Stimulated activated CD4-positive, alpha-beta T cell treated with anti-CD3 and anti-CD28 coated beads, Interleukin-15, amount 100 ng/mL, for 1 hour (primary cell): ENCODE measurements at regions not wholly inside any gene's neighbourhood (a gene's known extent, or its start where the extent isn't known, plus 50 kb on each side); places are given as distances from the start of the nearest gene placed in this dataset.
"Not testable (repeated sequence)": the region's sequence is repeated elsewhere in the genome, so short reads cannot be mapped to it uniquely, and the experiment has no call there.

ENCODE experiments used
- DNase-seq, 2 donors: peaks; one replicate each; pipeline ENCODE4 v3.0.0-alpha.2; 2020; ENCODE audit warnings: low read depth in 1 of 2, low spot score in 1 of 2

DNA sequence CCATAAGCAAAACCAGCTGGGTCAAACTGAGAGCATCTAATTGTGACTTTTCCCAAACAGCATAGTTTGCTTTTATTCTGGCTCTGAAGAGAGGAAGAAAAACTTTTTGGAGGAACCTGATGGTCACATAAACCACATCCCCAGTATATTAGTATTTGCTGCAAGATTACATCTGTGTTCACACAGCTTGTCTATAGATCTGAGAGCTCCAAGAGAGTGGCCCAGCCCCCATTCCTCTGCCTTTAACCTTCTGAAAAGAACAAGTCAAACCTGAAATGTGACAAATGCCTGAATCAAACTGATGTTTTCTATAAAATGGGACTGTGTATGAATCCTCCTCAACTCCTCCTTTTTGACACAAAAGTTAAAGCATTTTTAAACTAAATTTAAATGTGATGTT, 435.2 kb downstream of the ZNF479 start:
- DNase-seq, result not testable (repeated sequence)

DNA sequence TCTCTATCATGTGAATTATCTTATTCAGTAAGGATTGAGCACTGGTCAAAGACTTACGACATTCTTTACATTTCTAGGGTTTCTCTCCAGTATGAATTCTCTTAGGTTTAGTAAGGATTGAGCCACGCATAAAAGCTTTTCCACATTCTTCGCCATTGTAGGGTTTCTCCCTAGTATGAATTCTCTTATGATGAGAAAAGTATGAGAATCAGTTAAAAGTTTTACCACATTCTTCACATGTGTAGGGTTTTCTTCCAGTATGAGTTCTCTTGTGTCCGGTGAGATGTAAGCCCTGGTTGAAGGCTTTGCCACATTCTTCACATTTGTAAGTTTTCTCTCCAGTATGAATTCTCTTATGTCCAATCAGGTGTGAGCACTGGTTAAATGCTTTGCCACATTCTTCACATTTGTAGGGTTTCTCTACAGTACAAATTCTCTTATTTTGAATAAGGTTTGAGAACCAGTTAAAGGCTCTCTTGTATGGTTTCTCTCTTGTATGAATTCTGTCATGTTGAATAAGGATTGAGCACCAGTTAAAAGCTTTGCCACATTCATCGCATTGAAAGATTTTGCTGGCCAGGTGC, 445.9 kb downstream of the ZNF479 start:
- DNase-seq, result no peak

DNA sequence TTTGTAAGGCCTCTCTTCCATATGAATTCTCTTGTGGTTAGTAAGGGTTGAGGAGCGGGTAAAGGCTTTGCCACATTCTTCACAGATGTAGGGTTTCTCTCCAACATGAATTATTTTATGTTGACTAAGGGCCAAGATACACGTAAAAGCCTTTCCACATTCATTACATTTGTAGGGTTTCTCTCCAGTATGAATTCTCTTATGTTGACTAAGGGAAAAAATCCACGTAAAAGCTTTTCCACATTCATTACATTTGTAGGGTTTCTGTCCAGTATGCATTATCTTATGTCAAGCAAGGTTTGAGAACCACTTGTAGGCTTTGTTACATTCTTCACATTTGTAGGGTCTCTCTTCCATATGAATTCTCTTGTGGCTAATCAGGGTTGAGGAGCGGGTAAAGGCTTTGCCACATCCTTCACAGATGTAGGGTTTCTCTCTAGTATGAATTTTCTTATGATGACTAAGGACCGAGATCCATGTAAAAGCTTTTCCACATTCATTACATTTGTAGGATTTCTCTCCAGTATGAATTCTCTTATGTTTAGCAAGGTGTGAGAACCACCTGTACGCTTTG, 493.0 kb downstream of the ZNF479 start:
- no peak for DNase-seq

DNA sequence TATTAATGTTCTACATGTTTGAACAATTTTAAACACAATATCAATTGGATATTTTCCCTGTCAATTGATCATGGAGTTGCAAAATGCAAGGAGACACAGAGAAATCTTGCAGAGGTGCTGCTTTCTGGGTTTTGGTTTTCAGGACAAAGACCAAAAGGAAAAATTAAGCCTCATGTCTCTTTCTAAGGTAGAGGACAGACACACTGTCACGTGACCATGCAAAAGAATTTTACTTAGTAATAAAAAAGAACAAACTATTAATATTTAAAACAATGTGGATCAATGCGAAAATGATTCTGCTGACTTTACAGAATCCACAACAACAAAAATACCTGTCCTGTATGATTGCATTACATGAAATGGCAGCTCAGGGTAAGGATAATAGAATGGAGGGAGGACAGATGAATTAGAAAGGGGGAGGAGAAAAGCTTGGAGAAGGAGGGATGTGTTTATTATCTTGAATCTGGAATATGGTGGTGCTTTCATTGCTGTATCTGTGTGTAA, 493.7 kb upstream of the NUPR2 start:
- no peak for DNase-seq

DNA sequence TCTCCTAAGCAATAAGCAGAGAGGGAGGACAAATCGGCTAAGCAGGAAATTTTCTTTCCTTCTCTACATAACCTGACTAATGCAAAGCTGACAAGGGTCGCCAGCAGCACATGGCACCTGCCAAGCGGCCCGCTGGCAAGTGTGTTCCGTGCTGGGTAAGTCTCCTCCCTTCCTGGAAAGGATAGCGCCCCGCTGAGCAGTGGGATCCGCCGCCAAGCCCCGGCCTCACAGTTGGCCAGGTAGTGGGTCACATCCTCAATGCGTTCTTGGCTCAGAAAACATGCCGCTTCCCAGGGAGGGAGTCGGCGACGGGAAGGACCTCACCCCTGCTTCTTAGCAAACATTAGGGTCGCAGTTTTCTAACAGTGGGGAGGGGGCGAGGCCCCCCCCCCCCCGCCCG, 488.9 kb upstream of the NUPR2 start:
- DNase-seq, result no peak

DNA sequence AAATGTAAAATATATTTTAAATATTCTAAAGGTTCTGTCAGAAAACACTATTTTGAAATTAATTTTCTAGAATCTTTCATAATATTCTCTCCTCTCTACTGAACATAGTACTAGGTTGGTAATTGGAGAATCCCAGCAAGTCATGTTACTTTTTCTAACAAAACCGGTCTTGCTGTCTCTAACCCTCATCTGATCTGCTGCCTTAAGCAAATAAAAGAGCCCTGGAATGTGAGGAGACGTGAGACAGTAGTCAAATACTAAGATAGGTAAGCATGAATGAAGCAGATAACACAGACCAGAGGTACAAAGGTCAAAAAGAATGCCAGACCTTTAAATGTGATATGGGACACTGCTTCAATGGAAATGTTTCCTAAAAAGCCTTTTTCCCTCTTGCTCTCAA, 462.4 kb upstream of the NUPR2 start:
- no peak for DNase-seq

DNA sequence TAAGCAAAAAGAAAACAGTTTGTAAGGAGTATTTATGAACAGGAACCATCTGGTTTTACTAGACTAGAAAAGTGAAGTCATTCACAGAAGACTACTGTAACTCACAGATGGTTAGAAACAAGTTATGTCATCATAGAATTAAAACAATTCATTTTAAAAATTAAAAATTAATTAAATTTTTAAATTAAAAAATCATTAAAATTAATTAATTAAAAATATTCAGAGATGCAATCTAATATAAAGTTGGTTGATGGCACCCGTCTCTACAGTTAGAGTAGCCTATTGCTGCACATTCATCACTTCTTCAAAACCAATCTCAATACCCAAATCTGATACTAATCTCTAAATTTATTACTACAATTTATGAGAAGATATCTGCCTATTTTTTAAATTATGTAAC, 454.8 kb upstream of the NUPR2 start:
- no peak for DNase-seq

DNA sequence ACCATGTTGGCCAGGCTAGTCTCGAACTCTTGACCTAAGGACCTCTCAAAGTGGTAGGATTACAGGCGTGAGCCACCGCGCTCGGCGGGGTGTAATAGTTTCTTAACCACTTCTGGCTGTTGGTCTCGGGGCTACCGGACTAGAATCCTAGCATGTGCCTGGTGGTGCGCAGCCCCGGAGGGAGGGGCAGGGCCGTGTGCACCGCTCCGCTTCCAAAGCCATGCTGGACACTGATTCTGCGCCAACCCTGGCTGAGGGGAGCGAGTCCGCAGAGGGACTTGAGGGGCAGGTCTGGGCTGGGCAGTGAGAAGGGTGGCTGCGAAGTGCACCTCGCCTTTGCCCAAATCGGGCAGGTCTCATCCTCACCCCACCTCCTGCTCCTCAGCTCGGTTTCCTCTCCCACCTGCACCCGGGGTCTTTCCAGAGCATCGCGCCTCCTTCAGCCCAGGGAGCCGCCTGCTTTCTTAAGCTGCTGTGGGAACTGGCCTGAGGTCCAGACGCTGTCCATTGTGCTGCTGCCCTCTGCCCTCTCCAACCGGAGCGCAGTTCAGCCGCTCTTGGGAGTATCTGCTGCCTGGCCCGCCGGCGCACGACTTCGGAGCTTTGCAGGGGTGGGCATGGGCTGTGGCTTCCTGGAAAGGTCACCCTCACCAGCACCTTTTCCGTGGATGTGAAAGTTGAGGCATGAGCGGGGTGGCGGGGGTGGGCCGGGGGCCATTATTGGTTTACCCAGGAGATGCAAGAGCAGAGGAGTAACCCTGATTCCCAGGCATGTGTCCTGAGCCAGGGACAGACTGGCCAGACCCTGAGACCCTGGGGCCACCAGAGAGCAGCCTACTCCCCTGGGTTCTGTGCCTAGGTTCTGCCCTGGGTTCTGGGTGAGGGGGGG, 422.6 kb upstream of the NUPR2 start:
- no peak for DNase-seq

DNA sequence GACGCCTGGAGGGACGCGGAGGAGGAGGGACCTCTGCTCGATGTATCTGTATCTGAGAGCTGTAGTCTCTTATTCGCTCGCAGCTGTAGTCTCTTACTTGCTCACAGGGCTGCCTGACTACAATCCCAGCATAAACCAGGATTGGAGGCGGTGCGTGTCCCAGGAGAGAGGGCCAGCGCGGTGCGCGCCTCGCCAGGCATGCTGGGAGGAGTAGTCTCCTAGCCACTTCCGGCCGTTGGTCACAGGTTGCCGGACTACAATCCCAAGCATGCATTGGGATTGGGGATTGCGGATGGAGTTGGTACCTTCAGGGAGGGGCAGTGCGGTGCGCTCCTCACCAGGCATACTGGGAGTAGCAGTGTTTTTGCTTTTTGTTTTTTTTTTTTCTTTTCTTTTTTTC, 421.7 kb upstream of the NUPR2 start:
- DNase-seq, result no peak

DNA sequence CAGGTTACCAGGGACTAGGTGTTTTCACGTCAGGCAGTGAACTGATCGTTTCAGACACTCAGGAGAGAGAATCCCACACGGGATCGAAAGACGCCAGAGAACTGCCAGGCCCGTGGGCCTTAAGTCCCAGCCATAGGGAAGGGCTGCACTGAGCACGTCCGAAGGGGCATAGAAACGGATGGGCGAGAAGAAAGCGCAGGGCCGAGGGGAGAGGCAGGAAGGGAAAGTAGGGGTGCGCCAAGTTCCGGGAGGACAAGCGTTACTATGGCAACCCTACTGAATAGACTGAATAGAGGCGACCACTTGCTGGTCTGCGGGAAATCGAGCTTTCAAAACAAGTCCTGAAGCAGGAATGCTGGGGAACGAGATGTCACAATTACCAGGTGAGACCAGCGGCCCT, 421.3 kb upstream of the NUPR2 start:
- DNase-seq, result no peak

DNA sequence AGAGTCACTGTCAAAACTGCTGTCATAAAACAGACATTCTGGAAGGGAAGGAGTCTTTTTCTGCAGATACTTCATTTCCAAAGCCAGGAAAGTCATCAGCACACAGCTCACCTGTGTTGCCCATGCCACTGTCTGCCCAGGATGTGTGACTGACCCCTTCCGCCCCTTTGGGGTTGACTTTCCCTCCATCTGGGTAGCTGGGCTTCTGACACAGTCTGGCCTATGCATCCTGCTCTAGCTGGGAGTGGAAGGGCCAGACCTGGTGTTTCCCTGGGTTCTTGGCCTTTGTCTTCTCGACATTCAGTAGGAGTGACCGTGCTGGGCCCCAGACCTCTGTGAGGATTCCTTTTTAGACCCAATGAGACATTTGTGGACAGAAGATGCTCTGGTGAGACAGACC, 378.9 kb upstream of the NUPR2 start:
- DNase-seq, result no peak

DNA sequence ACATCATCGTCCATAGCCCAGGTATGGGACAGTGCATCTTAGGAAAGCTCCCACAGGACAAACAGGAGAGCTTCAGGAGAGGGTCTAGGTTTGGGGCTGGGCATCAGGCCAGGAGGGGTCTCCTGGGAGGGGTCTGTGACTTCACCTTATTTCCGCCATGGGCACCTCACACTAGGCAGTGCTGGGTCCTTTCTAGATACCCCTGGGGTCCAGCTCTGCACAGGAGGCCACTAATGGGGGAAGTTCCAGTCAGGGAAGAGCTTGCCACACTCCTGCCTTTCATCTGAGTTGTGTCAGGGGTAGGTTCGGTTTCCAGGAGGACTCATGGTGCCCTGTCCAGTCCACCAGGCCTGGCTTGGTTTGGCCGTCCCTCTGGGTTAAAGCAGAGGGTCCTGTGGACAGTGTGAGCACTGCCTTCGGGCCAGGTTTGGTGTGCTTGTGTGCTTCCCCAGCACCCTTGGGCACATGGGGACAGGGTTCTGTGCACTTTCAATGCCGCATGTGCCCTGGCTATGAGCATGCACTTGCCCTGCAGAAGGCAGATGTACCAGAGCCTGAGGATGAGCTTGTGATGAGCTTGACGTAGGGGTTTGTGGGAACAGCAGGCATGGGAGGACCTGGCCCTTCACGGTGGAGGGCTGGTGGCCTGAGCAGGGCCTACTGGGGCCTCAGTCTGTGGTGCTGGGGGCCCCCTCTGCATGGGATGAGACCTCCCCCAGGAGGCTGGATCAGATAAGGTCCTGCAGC, 377.7 kb upstream of the NUPR2 start:
- DNase-seq, result no peak

DNA sequence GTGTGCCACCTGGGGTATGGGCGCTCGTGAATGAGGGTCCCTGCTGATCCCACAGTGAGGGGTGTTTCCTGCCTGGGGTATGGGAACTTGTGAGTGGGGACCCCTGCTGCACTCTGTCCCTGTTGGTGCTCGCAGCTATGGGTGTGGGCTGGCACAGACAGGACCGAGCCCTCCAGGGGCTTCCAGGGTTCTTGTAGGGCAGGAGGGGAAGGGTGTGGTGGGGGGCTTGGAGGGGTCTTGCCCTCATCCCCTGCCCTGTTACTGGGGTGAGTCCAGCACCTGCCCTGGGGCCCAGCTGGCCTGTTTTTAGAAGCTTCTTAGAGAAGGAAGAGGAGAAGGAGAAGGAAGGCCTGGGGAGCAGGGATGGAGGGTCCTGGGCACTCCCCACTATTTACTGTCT, 377.0 kb upstream of the NUPR2 start:
- no peak for DNase-seq

DNA sequence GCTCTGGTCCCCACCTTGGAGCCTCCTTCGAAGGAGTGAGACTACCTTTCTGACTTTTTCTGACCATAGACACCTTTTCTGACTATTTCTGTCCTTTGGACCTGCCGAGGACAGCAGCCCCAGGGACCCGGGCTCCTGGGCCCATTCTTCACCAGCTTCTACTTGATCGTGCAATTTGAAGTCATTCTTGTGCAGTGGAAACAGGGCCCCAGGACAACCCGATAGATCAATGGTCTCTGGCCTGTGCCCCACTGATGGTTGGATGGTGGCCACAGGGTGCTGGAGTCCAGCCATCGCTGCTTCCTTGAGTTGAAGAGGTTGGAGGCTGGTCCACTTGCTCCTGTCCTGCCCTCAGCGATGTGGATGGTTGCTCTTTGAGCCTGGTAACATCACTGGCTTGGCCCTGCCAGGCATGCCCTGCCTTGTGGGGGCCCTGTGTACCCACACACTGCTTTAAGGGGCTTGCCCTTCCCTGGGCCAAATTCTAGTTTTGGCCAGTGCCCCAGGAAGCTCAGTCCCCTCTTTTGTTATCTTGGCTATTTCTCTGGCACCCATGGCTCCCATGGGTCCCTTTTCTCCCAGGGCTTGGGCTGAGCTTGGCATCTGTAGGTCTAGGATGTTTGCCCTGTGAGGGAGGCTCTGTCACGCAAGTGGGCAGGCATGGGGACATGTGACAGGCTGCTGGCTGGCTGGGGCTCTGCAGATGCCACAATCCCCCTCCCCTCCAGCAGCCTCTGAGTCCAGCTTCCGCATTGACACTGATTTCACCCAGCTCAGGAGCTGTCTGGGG, 375.6 kb upstream of the NUPR2 start:
- DNase-seq, result no peak

DNA sequence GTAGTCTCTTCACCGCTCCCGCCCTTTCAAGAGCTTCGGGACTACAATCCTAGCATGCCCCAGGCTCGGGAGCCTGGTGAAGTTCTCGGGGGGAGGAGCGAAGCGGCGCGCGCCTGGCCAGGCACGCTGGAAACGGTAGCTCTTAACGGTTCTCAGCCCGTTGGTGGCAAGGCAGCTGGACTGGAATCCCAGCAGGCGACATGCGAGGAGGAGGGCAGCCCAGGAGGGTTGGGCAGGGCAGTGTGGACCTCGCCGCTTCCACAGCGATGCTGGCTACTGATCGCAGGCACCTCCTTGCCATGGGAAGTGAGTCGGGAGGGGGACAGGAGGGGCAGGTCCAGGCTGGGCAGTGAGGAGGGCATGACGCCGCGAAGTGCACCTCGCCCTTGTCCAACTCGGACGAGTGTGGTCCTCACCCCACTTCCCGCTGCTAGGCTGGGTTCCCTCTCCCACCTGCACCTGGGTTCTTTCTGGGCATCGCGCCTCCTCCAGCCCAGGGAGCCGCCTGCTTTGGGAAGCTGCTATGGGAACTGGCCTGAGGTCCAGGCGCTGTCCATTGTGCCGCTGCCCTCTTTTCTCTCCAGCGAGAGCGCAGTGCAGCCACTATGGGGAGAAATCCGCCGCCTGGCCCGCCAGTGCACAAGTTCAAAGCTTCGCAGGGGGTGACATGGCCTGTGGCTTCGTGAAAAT, 367.8 kb upstream of the NUPR2 start:
- DNase-seq, result no peak

DNA sequence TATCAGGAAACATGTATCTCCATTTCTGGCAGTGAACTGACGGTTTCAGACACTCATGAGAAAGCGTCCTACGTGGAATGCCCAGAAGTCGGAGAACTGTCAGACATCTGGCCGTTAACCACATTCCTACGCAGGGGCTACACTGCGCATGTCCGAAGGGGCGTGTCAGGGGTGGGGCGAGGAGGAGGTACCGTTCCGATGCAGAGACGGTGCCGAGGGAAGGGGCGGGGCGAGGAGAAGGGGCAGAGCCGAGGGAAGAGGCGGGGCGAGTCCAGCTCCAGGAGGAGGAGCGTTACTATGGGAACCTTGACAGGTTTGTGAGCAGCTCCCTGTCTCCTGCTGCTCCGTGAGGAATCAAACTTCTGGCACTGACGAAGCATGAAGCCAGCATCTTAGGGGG, 366.9 kb upstream of the NUPR2 start:
- DNase-seq, result no peak

DNA sequence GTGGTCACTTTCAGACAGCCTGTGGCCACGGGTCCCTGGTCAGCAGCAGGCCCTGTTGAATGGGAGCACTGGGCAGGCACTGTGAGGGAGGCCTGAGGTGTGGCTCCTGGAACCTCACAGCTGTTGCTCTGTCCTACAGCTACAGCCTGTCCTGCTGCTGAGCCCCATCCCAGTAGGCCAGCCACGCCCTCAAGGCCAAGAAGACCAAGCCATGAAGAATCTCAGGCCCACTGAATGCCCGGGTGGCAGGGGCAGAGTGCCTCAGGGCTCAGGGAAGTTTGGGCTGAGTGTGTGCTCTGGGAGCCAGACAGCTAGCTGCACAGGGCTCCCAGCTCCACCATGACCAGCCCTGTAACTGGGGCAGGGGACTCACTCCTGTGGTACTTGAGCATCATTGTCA, 363.5 kb upstream of the NUPR2 start:
- no peak for DNase-seq

DNA sequence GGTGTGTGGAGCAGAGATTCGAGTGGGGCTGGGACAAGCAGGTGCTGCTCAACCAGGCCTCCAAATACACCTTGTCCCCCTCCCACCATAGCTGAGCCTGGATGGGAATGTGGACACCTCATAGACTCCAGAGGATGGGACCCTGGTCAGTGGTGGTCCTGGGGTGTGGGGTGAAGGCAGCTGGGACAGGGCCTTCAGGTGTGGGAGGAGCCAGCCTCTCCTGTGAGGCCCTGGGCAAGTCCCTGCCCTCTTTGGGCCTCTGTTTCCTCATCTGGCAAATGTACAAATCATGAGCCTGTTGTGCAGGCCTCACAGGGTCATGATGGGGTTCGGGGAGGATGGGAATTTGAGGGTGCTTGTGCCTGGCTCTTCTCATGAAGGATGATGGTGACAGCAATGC, 362.9 kb upstream of the NUPR2 start:
- DNase-seq, result no peak

DNA sequence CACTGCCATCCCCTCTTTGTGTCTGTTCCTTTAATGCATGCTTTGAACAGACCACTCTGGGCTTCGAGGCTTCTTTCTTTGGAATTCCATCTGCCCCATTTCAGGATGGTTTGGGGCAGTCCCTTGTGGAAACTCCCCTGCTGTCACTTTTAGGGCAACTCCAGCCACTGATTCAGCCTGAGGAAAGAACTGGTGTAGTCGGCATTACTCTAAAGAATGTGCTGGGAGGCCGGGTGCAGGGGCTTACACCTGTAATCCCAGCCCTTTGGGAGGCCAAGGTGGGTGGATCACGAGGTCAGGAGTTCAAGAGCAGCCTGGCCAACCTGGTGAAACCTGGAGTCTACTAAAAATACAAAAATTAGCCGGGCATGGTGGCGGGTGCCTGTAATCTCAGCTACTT, 358.1 kb upstream of the NUPR2 start:
- DNase-seq, result no peak

DNA sequence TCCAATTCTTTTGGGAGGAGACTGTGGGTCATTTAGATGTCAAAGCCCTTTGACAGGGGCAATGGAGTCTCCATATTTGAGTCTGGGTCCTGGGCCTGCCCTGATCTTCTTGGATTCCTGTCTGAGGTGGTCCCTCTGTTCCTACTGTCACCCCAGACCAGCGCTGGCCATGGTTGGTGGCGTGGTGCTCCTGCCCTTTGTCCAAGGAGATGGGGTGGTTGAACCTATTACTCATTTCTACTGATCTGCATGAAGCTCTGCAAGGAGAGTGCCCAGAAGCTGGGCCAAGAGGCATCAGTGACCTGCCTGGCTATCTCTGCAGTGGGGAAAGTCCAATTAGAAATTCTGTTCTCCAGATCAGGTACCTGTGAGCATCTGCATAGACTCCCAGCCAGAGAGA, 355.6 kb upstream of the NUPR2 start:
- DNase-seq, result no peak
